ENCODE measurements at regions not wholly inside any gene's neighbourhood (a gene's known extent, or its start where the extent isn't known, plus 50 kb on each side); places are given as distances from the start of the nearest gene placed in this dataset.

GRCh38 chr18:28576941-28577340 is 400.0 kb upstream of the CDH2 start:
- H3K27ac ChIP-seq (ENCODE audit: insufficient read depth, low read length), result no peak overlapping the region
- H3K36me3 ChIP-seq (ENCODE audit: control insufficient read depth, insufficient read depth, low read length), result no peaks in the 10 kb centered on the region
- H3K79me2 ChIP-seq (ENCODE audit: control insufficient read depth, insufficient read depth, low read length), result no peaks in the 10 kb centered on the region
- no peak overlapping the region for H2AFZ ChIP-seq (ENCODE audit: low read length)
- H3K4me3 ChIP-seq (replicated peaks in 1 of 4; ENCODE audit: control extremely low read depth in 1 of 4, insufficient read depth in 1 of 4, low read depth in 3 of 4, low read length in 4 of 4), result no peak overlapping the region
- H3K4me1 ChIP-seq (ENCODE audit: control insufficient read depth, extremely low read depth, insufficient read depth, low read length), result no peaks in the 10 kb centered on the region
- H3K4me2 ChIP-seq (ENCODE audit: extremely low read depth, insufficient read depth, low read length), result no peak overlapping the region
- no peaks in the 10 kb centered on the region for H3K9me3 ChIP-seq (ENCODE audit: control insufficient read depth, insufficient read depth, low read depth, low read length)
- H3K27me3 ChIP-seq (ENCODE audit: control insufficient read depth, insufficient read depth, low read length), result no peaks in the 10 kb centered on the region
- TF ChIP-seq EZH2 (IDR thresholded peaks at IDR 0.05; ENCODE audit: low read length, missing control alignments) (no peak), CTCF (conservative IDR thresholded peaks at IDR 0.05 in 1 of 2, IDR thresholded peaks at IDR 0.05 in 1 of 2; ENCODE audit: low read depth in 1 of 2, low read length in 2 of 2) (no peak)
- H3K9ac ChIP-seq (ENCODE audit: insufficient read depth, low read length), result no peak overlapping the region
- no peak for DNase-seq (ENCODE audit: low read depth in 2 of 2)
- H4K20me1 ChIP-seq (ENCODE audit: control insufficient read depth, extremely low read depth, insufficient read depth, low read length), result no peaks in the 10 kb centered on the region

- H3K4me3 ChIP-seq (replicated peaks in 1 of 4; ENCODE audit: control extremely low read depth in 1 of 4, insufficient read depth in 1 of 4, low read depth in 3 of 4, low read length in 4 of 4), result no peak overlapping the region
- DNase-seq (ENCODE audit: low read depth in 2 of 2), result no peak
- no peaks in the 10 kb centered on the region for H3K9me3 ChIP-seq (ENCODE audit: control insufficient read depth, insufficient read depth, low read depth, low read length)
- H4K20me1 ChIP-seq (ENCODE audit: control insufficient read depth, extremely low read depth, insufficient read depth, low read length), result no peaks in the 10 kb centered on the region
- no peak overlapping the region for H3K4me2 ChIP-seq (ENCODE audit: extremely low read depth, insufficient read depth, low read length)
- no peaks in the 10 kb centered on the region for H3K27me3 ChIP-seq (ENCODE audit: control insufficient read depth, insufficient read depth, low read length)
- no peak overlapping the region for H3K9ac ChIP-seq (ENCODE audit: insufficient read depth, low read length)
- H3K36me3 ChIP-seq (ENCODE audit: control insufficient read depth, insufficient read depth, low read length), result no peaks in the 10 kb centered on the region
- TF ChIP-seq CTCF (conservative IDR thresholded peaks at IDR 0.05 in 1 of 2, IDR thresholded peaks at IDR 0.05 in 1 of 2; ENCODE audit: low read depth in 1 of 2, low read length in 2 of 2), result no peak
- no peak for TF ChIP-seq EZH2 (IDR thresholded peaks at IDR 0.05; ENCODE audit: low read length, missing control alignments)
- no peak overlapping the region for H2AFZ ChIP-seq (ENCODE audit: low read length)
- no peaks in the 10 kb centered on the region for H3K4me1 ChIP-seq (ENCODE audit: control insufficient read depth, extremely low read depth, insufficient read depth, low read length)
- no peak overlapping the region for H3K27ac ChIP-seq (ENCODE audit: insufficient read depth, low read length)
- no peaks in the 10 kb centered on the region for H3K79me2 ChIP-seq (ENCODE audit: control insufficient read depth, insufficient read depth, low read length)
Measured at GRCh38 chr18:28575123-28575522, 398.2 kb upstream of the CDH2 start.

- no peaks in the 10 kb centered on the region for H3K36me3 ChIP-seq (ENCODE audit: control insufficient read depth, insufficient read depth, low read length)
- no peaks in the 10 kb centered on the region for H3K79me2 ChIP-seq (ENCODE audit: control insufficient read depth, insufficient read depth, low read length)
- H3K4me1 ChIP-seq (ENCODE audit: control insufficient read depth, extremely low read depth, insufficient read depth, low read length), result no peaks in the 10 kb centered on the region
- no peaks in the 10 kb centered on the region for H4K20me1 ChIP-seq (ENCODE audit: control insufficient read depth, extremely low read depth, insufficient read depth, low read length)
- no peaks in the 10 kb centered on the region for H3K9me3 ChIP-seq (ENCODE audit: control insufficient read depth, insufficient read depth, low read depth, low read length)
- no peak for DNase-seq (ENCODE audit: low read depth in 2 of 2)
- no peak overlapping the region for H3K4me2 ChIP-seq (ENCODE audit: extremely low read depth, insufficient read depth, low read length)
- H3K27me3 ChIP-seq (ENCODE audit: control insufficient read depth, insufficient read depth, low read length), result no peaks in the 10 kb centered on the region
- no peak overlapping the region for H3K4me3 ChIP-seq (replicated peaks in 1 of 4; ENCODE audit: control extremely low read depth in 1 of 4, insufficient read depth in 1 of 4, low read depth in 3 of 4, low read length in 4 of 4)
- no peak overlapping the region for H2AFZ ChIP-seq (ENCODE audit: low read length)
- H3K27ac ChIP-seq (ENCODE audit: insufficient read depth, low read length), result no peak overlapping the region
- H3K9ac ChIP-seq (ENCODE audit: insufficient read depth, low read length), result no peak overlapping the region
- no peak for TF ChIP-seq EZH2 (IDR thresholded peaks at IDR 0.05; ENCODE audit: low read length, missing control alignments)
- TF ChIP-seq CTCF (conservative IDR thresholded peaks at IDR 0.05 in 1 of 2, IDR thresholded peaks at IDR 0.05 in 1 of 2; ENCODE audit: low read depth in 1 of 2, low read length in 2 of 2), result no peak
Measured at GRCh38 chr18:28574175-28574574, 397.2 kb upstream of the CDH2 start.

All from fibroblast of lung (primary cell).